Right lobe of liver (tissue), 6 donors: ENCODE measurements at regions not wholly inside any gene's neighbourhood (a gene's known extent, or its start where the extent isn't known, plus 50 kb on each side); places are given as distances from the start of the nearest gene placed in this dataset.

Source experiments
- ATAC-seq, 4 donors: fragments of 200-7000 bp; cut with Tn5 transposase; one replicate each; pipeline ENCODE4 v1.9.1; 2020; ENCODE audit warnings: mild to moderate bottlenecking in 4 of 4, moderate library complexity in 4 of 4
- DNase-seq, 3 donors: peaks; one replicate each; pipeline ENCODE4 v3.0.0-alpha.2; 2020
- H3K27ac ChIP-seq, 3 donors: fragments of 200-600 bp; one replicate each; pipeline ENCODE4 v1.8.0; 2022
- H3K27me3 ChIP-seq, 2 donors: fragments of 200-600 bp; one replicate each; pipeline ENCODE4 v1.8.0; 2022
- H3K36me3 ChIP-seq, 4 donors: fragments of 200-600 bp; sonication (generic) in 1 of 4; one replicate each; pipeline versions ENCODE4 v1.5.1 to v1.8.0; 2017 to 2022; ENCODE audit warnings: control low read depth in 1 of 4
- H3K4me1 ChIP-seq, 4 donors: fragments of 200-600 bp; sonication (generic) in 1 of 4; one replicate each; pipeline versions ENCODE4 v1.5.1 to v1.8.0; 2017 to 2022; ENCODE audit warnings: control low read depth in 1 of 4
- H3K4me3 ChIP-seq, 3 donors: fragments of 200-600 bp; one replicate each; pipeline ENCODE4 v1.8.0; 2022
- H3K9me3 ChIP-seq, 4 donors: fragments of 200-600 bp; sonication (generic) in 1 of 4; one replicate each; pipeline versions ENCODE4 v1.5.1 to v1.8.0; 2017 to 2022; ENCODE audit warnings: control low read depth in 1 of 4
- CTCF ChIP-seq, 4 donors: fragments of 200-600 bp in 3 of 4; fragments of 450-650 bp in 1 of 4; IDR thresholded peaks; one replicate each; pipeline versions ENCODE4 v1.5.1 to v1.8.0; 2016 to 2022; ENCODE audit warnings: antibody characterized with exemption in 4 of 4, mild to moderate bottlenecking in 2 of 4
- POLR2A ChIP-seq: fragments of 450-650 bp; IDR thresholded peaks from one replicate; pipeline ENCODE4 v1.6.1; 2017; ENCODE audit warnings: antibody characterized with exemption, mild to moderate bottlenecking
- WGBS: methylation state at CpG from one replicate; pipeline ENCODE4 v1.1.6; 2018; ENCODE audit warnings: low coverage, low lambda C conversion rate; ENCODE audit not compliant: insufficient coverage; ENCODE audit errors: missing lambda C conversion rate; 5-methylcytosine and 5-hydroxymethylcytosine counted together
- intact Hi-C, 2 donors: fragments of 100-400 bp; cut with DNase I; formaldehyde crosslinking; loops; one replicate each; pipeline versions ENCODE4 v1.11.2 to v1.14.1; 2022
- donor health status: DM: no; HTN: yes; CAD: no.
- donor health status: DM: no; HTN: no; CAD: no.
- donor health status: DM: no; HTN: no; CAD: no.
- donor health status: DM: no; HTN: yes; CAD: no.
- donor health status: DM: no; HTN: yes; CAD: no.

DNA sequence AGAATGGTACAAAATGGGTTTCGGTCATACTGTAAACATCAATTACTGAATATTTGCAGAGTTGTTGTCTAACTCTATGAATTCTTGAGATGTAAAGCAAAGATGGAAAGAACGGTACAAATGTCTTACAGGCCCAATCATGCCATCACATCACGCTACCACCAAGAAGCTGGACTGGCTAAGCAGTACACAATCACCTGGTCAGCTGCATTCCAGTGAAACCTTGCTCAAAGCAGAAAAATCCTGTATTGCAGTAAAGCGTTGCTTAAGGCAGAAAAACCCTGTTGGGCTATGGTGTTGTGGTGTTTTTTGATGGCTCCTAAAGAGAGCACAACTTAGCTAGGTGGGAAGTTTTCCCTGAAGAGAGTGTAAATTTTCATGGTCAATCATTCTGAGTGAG, 112.6 kb upstream of the RASA1 start:
- DNase-seq (no peak), ATAC-seq (no peak)
- H3K9me3 ChIP-seq: no peaks in the 10 kb centered on the region
- 86% methylated on average over 1 of the region's 4 CpGs for WGBS
- no peaks in the 10 kb centered on the region for H3K36me3 ChIP-seq
- H3K4me1 ChIP-seq: no peaks in the 10 kb centered on the region
- no peak overlapping the region for H3K4me3 ChIP-seq
- intact Hi-C loops: no loop called here
- no peak for TF ChIP-seq POLR2A
- no peak for TF ChIP-seq CTCF (IDR thresholded peaks at IDR 0.05)
- H3K27me3 ChIP-seq: no peaks in the 10 kb centered on the region
- H3K27ac ChIP-seq: no peak overlapping the region

GRCh38 chr5:87156631-87157030, 111.1 kb upstream of the RASA1 start:
- 43% methylated on average over 2 of the region's 2 CpGs for WGBS
- Histone ChIP-seq H3K36me3 (no peaks in the 10 kb centered on the region), H3K27me3 (no peaks in the 10 kb centered on the region), H3K4me1 (no peaks in the 10 kb centered on the region), H3K9me3 (no peaks in the 10 kb centered on the region), H3K4me3 (no peak overlapping the region), H3K27ac (no peak overlapping the region)
- TF ChIP-seq POLR2A (no peak), CTCF (IDR thresholded peaks at IDR 0.05) (no peak)
- DNase-seq: no peak
- no peak for ATAC-seq
- intact Hi-C loops: no loop called here

GRCh38 chr5:87164409-87164808, 103.3 kb upstream of the RASA1 start:
- no peak overlapping the region for H3K27ac ChIP-seq
- no peaks in the 10 kb centered on the region for H3K9me3 ChIP-seq
- no peak for TF ChIP-seq POLR2A
- no peak for TF ChIP-seq CTCF (IDR thresholded peaks at IDR 0.05)
- no peaks in the 10 kb centered on the region for H3K4me1 ChIP-seq
- no peaks in the 10 kb centered on the region for H3K27me3 ChIP-seq
- WGBS: 61% methylated on average over 2 of the region's 2 CpGs
- H3K36me3 ChIP-seq: no peaks in the 10 kb centered on the region
- no peak for ATAC-seq
- intact Hi-C loops: no loop called here
- no peak overlapping the region for H3K4me3 ChIP-seq
- no peak for DNase-seq

- Histone ChIP-seq H3K36me3 (no peaks in the 10 kb centered on the region), H3K9me3 (no peaks in the 10 kb centered on the region), H3K4me1 (no peaks in the 10 kb centered on the region), H3K27ac (no peak overlapping the region), H3K27me3 (no peaks in the 10 kb centered on the region), H3K4me3 (no peak overlapping the region)
- intact Hi-C loops: no loop called here
- WGBS: 38% methylated on average over 8 of the region's 8 CpGs
- ATAC-seq: no peak
- no peak for DNase-seq
- TF ChIP-seq CTCF (IDR thresholded peaks at IDR 0.05) (no peak), POLR2A (no peak)
Measured at GRCh38 chr5:87169300-87169991, 98.2 kb upstream of the RASA1 start.

DNA sequence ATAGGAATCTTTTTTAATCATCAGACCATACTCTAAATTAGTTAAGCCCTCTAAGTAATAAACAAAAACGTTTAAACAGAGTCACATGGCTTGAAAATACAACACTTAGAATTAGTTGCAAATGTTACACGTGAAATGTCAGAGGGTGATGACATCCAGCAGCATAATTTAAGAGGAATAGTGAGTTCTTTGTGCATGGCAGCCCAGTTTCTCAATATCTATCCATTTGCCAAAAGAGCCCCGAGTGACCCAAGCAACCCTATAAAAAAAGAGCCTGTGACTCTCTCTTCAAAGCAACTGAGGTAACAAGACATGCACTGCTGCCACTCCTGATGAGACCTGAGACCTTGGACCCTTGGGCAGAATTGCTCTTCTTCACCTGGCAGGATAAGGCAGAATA, 96.9 kb upstream of the RASA1 start:
- intact Hi-C loops: no loop called here
- H3K4me1 ChIP-seq: no peaks in the 10 kb centered on the region
- no peak overlapping the region for H3K27ac ChIP-seq
- DNase-seq (no peak), ATAC-seq (no peak)
- WGBS: 60% methylated on average over 3 of the region's 3 CpGs
- no peaks in the 10 kb centered on the region for H3K27me3 ChIP-seq
- no peaks in the 10 kb centered on the region for H3K9me3 ChIP-seq
- no peak overlapping the region for H3K4me3 ChIP-seq
- no peak for TF ChIP-seq CTCF (IDR thresholded peaks at IDR 0.05)
- H3K36me3 ChIP-seq: no peaks in the 10 kb centered on the region
